HepG2 (cell line): ENCODE measurements at regions not wholly inside any gene's neighbourhood (a gene's known extent, or its start where the extent isn't known, plus 50 kb on each side); places are given as distances from the start of the nearest gene placed in this dataset.

Source experiments
- FOSL1 ChIP-seq: sonication (generic); formaldehyde crosslinking; IDR thresholded peaks from 2 replicates; pipeline ENCODE4 v1.9.0; 2021; ENCODE audit warnings: missing genetic modification reagents, borderline replicate concordance
- MIXL1 ChIP-seq: IDR thresholded peaks from 2 replicates; pipeline ENCODE4 v1.6.1; 2016
- MTF2 ChIP-seq: sonication (generic); formaldehyde crosslinking; IDR thresholded peaks from 2 replicates; pipeline ENCODE4 v1.5.0; 2020; ENCODE audit warnings: missing genetic modification reagents, borderline replicate concordance
- ZIK1 ChIP-seq: sonication (generic); formaldehyde crosslinking; IDR thresholded peaks from 2 replicates; pipeline ENCODE4 v1.5.0; 2020; ENCODE audit warnings: mild to moderate bottlenecking, low read depth, missing genetic modification reagents, borderline replicate concordance
- ZNF234 ChIP-seq: sonication (generic); formaldehyde crosslinking; conservative IDR thresholded peaks from 2 replicates; pipeline ENCODE4 v1.5.1; 2020; ENCODE audit warnings: mild to moderate bottlenecking, missing genetic modification reagents
- ZNF431 ChIP-seq: sonication (generic); formaldehyde crosslinking; IDR thresholded peaks from 2 replicates; pipeline ENCODE4 v1.9.0; 2022; ENCODE audit warnings: missing genetic modification reagents, low read depth, mild to moderate bottlenecking, borderline replicate concordance
- ZNF552 ChIP-seq: sonication (generic); formaldehyde crosslinking; IDR thresholded peaks from 2 replicates; pipeline ENCODE4 v1.9.0; 2022; ENCODE audit warnings: missing genetic modification reagents, mild to moderate bottlenecking, borderline replicate concordance
- TF ChIP-seq, protein P1 (sequence below): sonication (generic); formaldehyde crosslinking; IDR thresholded peaks from 2 replicates; pipeline ENCODE4 v1.4.0; 2020; ENCODE audit warnings: missing genetic modification reagents, borderline replicate concordance
- TF ChIP-seq, protein P2 (sequence below): sonication (generic); formaldehyde crosslinking; IDR thresholded peaks from 2 replicates; pipeline ENCODE4 v1.4.0; 2020; ENCODE audit warnings: missing genetic modification reagents
- TF ChIP-seq, protein P3 (sequence below): sonication (generic); formaldehyde crosslinking; IDR thresholded peaks from 2 replicates; pipeline ENCODE4 v1.8.0; 2022; ENCODE audit warnings: mild to moderate bottlenecking, missing genetic modification reagents, moderate library complexity
- TF ChIP-seq, protein P4 (sequence below): sonication (generic); formaldehyde crosslinking; conservative IDR thresholded peaks from 2 replicates; pipeline ENCODE4 v1.4.0; 2020; ENCODE audit warnings: mild to moderate bottlenecking, missing genetic modification reagents, moderate library complexity
- TF ChIP-seq, protein P5 (sequence below): sonication (generic); formaldehyde crosslinking; conservative IDR thresholded peaks from 2 replicates; pipeline ENCODE4 v1.4.0; 2020; ENCODE audit warnings: missing genetic modification reagents
- TF ChIP-seq, protein P6 (sequence below), 2 experiments: fragments of 450-650 bp in 1 of 2; sonication (generic) in 1 of 2; formaldehyde crosslinking; IDR thresholded peaks; 2 replicates each; pipeline versions ENCODE4 v1.5.0 to v1.8.0; 2020 to 2022; ENCODE audit warnings: mild to moderate bottlenecking in 1 of 2, missing genetic modification reagents in 1 of 2

DNA sequence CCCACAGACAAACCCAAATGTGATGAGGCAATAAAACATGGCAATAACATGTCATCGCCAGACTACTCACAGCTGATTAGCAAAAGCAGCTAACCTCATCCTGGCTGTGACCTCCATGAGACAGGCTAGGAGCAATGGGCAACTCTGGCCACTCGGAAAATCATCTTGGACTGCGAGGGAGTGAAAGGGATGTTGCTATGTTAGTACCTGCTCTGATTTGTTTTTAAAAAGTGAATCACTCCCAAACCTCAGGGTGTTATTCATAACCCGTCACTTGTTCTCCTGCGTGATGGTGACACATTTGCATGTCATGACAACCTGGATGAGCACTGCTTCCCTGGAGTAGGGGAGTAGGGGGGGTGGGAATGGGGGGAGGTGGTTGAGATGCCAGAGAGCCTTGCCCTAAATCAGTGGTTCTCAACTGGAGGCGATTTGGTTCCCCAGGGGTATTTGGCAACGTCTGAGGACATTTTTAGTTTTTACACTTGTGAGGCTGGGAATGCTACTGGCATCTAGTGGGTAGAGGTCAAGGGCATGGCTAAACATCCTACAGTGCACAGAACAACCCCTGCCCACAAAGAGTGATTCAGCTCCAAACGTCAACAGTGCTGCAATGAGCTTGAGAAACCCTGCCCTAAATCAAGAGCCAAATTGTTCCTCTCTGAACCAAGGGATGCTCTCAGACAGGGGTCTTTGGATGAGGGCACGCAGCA lies 241.7 kb downstream of the SOX9 start (continued):
- TF ChIP-seq, protein P1, sequence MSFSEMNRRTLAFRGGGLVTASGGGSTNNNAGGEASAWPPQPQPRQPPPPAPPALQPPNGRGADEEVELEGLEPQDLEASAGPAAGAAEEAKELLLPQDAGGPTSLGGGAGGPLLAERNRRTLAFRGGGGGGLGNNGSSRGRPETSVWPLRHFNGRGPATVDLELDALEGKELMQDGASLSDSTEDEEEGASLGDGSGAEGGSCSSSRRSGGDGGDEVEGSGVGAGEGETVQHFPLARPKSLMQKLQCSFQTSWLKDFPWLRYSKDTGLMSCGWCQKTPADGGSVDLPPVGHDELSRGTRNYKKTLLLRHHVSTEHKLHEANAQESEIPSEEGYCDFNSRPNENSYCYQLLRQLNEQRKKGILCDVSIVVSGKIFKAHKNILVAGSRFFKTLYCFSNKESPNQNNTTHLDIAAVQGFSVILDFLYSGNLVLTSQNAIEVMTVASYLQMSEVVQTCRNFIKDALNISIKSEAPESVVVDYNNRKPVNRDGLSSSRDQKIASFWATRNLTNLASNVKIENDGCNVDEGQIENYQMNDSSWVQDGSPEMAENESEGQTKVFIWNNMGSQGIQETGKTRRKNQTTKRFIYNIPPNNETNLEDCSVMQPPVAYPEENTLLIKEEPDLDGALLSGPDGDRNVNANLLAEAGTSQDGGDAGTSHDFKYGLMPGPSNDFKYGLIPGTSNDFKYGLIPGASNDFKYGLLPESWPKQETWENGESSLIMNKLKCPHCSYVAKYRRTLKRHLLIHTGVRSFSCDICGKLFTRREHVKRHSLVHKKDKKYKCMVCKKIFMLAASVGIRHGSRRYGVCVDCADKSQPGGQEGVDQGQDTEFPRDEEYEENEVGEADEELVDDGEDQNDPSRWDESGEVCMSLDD (CRISPR knock-in tag), result no peak
- TF ChIP-seq MIXL1 (no peak), MTF2 (CRISPR knock-in tag) (no peak), ZNF552 (CRISPR knock-in tag) (no peak), FOSL1 (CRISPR knock-in tag) (peak; percentile 42; the same call in 1 of the 2 replicates), ZNF234 (CRISPR knock-in tag) (no peak), ZNF431 (CRISPR knock-in tag) (no peak), ZIK1 (CRISPR knock-in tag) (no peak)
- TF ChIP-seq, protein P2, sequence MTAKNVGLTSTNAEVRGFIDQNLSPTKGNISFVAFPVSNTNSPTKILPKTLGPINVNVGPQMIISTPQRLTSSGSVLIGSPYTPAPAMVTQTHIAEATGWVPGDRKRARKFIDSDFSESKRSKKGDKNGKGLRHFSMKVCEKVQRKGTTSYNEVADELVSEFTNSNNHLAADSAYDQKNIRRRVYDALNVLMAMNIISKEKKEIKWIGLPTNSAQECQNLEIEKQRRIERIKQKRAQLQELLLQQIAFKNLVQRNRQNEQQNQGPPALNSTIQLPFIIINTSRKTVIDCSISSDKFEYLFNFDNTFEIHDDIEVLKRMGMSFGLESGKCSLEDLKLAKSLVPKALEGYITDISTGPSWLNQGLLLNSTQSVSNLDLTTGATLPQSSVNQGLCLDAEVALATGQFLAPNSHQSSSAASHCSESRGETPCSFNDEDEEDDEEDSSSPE (CRISPR knock-in tag), result no peak
- TF ChIP-seq, protein P3, sequence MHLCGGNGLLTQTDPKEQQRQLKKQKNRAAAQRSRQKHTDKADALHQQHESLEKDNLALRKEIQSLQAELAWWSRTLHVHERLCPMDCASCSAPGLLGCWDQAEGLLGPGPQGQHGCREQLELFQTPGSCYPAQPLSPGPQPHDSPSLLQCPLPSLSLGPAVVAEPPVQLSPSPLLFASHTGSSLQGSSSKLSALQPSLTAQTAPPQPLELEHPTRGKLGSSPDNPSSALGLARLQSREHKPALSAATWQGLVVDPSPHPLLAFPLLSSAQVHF, result no peak
- TF ChIP-seq, protein P4, sequence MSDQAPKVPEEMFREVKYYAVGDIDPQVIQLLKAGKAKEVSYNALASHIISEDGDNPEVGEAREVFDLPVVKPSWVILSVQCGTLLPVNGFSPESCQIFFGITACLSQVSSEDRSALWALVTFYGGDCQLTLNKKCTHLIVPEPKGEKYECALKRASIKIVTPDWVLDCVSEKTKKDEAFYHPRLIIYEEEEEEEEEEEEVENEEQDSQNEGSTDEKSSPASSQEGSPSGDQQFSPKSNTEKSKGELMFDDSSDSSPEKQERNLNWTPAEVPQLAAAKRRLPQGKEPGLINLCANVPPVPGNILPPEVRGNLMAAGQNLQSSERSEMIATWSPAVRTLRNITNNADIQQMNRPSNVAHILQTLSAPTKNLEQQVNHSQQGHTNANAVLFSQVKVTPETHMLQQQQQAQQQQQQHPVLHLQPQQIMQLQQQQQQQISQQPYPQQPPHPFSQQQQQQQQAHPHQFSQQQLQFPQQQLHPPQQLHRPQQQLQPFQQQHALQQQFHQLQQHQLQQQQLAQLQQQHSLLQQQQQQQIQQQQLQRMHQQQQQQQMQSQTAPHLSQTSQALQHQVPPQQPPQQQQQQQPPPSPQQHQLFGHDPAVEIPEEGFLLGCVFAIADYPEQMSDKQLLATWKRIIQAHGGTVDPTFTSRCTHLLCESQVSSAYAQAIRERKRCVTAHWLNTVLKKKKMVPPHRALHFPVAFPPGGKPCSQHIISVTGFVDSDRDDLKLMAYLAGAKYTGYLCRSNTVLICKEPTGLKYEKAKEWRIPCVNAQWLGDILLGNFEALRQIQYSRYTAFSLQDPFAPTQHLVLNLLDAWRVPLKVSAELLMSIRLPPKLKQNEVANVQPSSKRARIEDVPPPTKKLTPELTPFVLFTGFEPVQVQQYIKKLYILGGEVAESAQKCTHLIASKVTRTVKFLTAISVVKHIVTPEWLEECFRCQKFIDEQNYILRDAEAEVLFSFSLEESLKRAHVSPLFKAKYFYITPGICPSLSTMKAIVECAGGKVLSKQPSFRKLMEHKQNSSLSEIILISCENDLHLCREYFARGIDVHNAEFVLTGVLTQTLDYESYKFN, result peak; percentile 36; the same call in 1 of the 2 replicates
- TF ChIP-seq, protein P5, sequence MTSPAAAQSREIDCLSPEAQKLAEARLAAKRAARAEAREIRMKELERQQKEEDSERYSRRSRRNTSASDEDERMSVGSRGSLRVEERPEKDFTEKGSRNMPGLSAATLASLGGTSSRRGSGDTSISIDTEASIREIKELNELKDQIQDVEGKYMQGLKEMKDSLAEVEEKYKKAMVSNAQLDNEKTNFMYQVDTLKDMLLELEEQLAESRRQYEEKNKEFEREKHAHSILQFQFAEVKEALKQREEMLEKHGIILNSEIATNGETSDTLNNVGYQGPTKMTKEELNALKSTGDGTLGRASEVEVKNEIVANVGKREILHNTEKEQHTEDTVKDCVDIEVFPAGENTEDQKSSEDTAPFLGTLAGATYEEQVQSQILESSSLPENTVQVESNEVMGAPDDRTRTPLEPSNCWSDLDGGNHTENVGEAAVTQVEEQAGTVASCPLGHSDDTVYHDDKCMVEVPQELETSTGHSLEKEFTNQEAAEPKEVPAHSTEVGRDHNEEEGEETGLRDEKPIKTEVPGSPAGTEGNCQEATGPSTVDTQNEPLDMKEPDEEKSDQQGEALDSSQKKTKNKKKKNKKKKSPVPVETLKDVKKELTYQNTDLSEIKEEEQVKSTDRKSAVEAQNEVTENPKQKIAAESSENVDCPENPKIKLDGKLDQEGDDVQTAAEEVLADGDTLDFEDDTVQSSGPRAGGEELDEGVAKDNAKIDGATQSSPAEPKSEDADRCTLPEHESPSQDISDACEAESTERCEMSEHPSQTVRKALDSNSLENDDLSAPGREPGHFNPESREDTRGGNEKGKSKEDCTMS (CRISPR knock-in tag), result no peak
- TF ChIP-seq, protein P6, sequence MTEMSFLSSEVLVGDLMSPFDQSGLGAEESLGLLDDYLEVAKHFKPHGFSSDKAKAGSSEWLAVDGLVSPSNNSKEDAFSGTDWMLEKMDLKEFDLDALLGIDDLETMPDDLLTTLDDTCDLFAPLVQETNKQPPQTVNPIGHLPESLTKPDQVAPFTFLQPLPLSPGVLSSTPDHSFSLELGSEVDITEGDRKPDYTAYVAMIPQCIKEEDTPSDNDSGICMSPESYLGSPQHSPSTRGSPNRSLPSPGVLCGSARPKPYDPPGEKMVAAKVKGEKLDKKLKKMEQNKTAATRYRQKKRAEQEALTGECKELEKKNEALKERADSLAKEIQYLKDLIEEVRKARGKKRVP (CRISPR knock-in tag; IDR thresholded peaks at IDR 0.05), result no peak
